HG02973 (cell line): ENCODE measurements at regions not wholly inside any gene's neighbourhood (a gene's known extent, or its start where the extent isn't known, plus 50 kb on each side); places are given as distances from the start of the nearest gene placed in this dataset.
"Not testable (repeated sequence)": the region's sequence is repeated elsewhere in the genome, so short reads cannot be mapped to it uniquely, and the experiment has no call there.

Experiments used
- ATAC-seq: cut with Tn5 transposase; IDR thresholded peaks from one replicate; pipeline ENCODE4 v1.9.1; 2021; ENCODE audit warnings: moderate library complexity; ENCODE audit not compliant: unreplicated experiment

DNA sequence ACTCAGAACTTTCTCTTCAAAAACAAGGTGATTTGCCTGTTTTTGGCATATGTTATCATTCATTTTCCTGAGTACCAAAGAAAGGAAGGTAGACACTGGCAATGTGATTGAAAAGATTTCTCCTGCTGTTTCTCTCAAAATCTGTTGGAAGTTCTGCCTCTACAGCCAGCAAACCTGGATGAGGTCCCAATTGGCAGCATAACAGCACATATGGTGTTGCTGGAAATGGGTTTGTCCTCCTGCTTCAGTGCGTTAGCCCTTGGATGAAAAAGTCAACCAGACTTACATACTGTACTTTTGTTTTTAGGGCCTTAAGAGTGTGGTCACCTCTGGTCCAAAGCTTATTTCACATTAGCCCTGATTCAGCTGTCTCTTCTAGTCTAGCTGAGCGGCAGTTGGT lies 237.6 kb upstream of the MME start:
- no peak for ATAC-seq

DNA sequence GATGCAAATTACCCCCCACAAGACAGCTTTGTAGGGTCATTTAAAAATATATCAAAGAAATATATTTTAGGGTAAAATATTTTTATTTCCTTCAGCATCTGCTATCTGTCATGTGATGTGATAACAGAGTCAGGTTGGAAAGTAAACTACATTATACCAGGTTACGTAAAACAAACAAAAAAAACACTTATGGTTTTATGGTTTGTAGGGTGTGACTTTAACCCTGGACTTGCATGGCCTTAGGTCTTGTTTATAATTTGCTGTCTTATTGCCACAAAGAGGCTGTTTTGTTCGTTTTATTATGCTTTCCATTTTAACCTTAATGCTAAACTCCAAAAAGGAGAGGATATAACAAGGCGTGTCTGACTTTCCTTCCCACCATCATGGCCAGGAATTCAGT lies 244.5 kb upstream of the MME start:
- ATAC-seq, result no peak

GRCh38 chr3:154834831-154835230 lies 245.3 kb upstream of the MME start:
- ATAC-seq, result not testable (repeated sequence)

- ATAC-seq, result no peak
Observed at GRCh38 chr3:154829929-154830328, 250.2 kb upstream of the MME start.

DNA sequence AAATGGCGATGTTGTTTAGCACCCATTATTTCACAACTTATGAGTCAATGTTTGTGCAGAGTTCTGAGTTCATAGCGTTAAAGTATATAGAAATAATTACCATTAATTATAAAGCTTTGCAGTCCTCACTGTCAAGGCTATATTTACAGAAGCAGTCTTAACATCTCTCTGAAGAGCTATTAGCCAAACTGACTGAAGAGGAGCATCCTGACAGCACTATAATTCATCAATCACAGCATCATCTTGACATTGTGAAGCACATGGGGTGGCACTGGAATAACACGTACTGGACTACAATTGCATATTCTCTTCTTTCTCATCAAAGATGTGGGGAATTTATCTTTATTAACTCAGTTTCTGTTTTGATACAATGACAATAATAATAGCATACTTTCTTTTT lies 260.6 kb upstream of the MME start:
- no peak for ATAC-seq

GRCh38 chr3:154818676-154819255 lies 261.4 kb upstream of the MME start:
- ATAC-seq, result no peak

DNA sequence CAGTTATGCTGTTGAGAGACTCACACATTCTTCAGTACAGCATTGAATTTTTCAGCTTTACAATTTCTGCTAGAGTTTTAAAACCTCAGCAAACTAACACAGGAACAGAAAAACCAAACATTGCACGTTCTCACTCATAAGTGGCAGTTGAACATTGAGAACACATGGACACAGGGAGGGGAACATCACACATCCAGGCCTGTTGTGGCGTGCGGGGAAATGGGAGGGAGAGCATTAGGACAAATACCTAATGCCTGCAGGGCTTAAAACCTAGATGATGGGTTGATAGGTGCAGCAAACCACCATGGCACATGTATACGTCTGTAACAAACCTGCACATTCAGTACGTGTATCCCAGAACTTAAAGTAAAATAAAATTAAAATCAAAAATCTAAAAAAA lies 270.1 kb upstream of the MME start:
- ATAC-seq, result not testable (repeated sequence)

GRCh38 chr3:154801729-154802128 lies 278.4 kb upstream of the MME start:
- ATAC-seq, result no peak

- ATAC-seq, result no peak
Observed at GRCh38 chr3:154799800-154800199, 280.3 kb upstream of the MME start.

DNA sequence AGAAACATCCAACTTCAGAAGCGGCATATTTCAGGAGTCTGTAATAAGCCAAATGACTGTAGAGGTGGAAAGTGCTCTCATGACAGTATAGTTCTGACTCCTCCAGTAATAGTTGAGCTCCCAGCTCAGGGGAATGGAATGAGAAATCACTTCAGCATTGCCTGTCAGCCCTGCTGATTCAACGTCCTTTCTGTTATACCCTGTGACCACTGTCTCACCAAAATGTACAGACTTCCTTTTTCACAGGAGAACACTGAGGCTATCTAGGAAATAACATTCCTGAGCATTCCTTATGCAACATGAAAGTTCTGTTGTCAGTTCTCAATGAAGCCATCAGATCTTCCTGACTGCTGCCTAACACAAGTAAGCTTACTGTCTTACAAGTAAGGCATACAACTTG lies 284.5 kb upstream of the MME start:
- ATAC-seq, result no peak

- no peak for ATAC-seq
Observed at GRCh38 chr3:154794814-154795445, 285.2 kb upstream of the MME start.

DNA sequence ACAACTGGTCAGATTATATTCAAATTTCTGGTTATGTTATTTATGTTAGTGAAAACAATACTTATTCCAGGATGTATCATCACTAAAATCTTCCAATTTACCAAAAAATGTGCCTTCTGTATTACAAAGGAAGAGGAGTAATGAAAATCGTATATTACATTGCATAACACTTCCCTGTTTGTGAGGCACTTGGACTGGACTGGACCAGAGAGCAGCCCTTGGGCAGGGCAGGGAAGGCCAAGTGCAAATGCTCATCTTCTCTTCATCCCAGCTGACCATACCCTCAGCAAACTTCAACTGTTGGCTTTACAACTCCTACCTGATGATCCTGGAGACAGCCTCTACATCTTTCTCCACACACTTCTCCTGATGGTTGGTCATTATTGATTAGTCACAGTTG lies 285.7 kb upstream of the MME start:
- ATAC-seq, result no peak

DNA sequence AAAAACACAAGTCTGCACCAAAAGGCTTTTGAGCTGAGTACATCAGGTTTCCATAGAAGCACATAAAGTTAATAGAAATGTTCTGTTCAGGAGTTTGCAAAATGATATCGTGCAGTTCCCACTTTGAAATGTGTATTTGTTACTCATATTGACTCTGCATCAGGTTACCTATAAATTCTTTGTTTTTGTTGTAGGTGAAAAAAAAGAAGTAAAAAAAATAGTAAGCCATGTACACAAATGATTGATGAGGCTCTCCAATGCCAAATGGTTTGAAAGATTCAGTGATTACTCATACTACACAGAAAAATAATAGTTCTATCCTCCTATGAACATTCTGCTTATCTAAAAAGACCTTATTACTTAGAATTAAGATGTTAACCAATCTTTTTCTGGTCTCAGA lies 287.3 kb upstream of the MME start:
- no peak for ATAC-seq

DNA sequence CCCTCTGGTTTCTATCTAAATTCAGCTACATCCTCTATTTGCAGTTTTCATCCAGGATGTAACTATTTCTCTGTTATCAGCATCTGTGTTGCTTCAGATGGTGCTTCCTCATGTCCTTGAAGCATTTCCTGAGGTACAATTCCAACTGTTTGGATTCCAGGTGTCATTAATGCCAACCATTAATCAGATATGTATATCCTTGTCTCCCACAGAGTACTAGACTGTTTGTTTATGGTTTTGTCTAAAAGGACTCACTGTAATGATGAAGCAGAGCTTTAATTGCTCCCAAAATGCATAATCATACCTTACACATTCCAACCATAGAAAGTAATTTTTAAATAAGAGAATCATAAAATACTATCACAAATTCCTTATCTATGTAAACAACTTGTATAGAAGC lies 288.5 kb upstream of the MME start:
- ATAC-seq, result no peak

DNA sequence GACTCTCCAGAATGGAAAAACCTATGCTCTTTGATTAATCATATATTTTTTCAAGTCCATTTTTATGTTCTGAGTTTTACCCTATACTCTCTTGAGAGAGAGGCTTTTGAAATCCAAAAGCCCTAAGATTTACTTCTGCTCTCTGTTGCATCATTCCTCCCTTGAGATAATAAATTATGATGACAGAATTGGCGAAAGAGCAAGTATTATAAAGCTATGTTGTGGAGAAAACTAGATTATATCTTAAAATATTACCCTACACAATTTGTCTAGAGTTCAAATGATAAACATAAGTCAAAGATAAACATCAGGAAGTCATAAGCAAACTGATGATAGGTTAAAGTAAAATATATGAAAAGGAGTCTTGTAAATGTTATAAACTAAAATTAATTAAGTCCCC lies 293.4 kb upstream of the MME start:
- no peak for ATAC-seq

GRCh38 chr3:154783521-154783931 lies 296.6 kb upstream of the MME start:
- no peak for ATAC-seq

DNA sequence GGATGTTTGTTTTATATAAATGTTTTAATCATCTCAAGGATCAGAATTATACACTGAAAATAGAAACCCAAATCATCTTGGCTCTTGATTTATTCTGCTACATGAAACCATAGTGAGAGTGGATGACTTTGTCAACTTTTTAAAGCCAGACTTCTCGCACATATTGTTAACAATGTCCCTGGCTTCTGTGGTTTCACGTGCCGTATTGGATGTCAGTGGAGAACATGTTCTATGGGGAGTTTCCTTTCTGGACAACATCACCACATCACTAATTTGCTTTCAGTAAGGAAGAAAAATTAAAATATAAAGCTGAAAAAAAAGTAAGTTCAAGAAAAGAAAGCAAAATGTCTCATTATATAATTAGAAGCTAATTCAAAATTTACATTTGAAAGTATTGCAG lies 297.1 kb upstream of the MME start:
- no peak for ATAC-seq

- no peak for ATAC-seq
Observed at GRCh38 chr3:154782151-154782550, 298.0 kb upstream of the MME start.

GRCh38 chr3:154781595-154781994 lies 298.5 kb upstream of the MME start:
- no peak for ATAC-seq

- no peak for ATAC-seq
Observed at GRCh38 chr3:154780263-154780662, 299.9 kb upstream of the MME start.

DNA sequence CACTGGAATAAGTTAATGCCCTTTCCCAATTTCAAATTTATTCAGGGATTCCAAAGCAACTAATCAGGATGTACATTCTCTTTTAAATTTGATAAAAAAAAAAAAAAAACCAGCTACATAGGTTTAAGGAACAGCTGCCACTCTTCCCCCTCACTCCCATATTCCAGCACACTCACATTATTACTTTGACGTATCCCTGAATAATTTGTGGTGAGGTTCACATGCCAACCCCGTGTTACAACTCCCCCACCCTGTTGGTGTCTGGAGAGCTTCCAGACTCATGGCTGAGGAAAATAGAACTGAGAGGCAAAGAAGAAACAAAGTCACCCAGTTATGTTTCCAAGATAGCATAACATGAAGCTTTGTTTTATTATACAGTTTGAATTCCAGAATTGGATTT lies 300.5 kb upstream of the MME start:
- no peak for ATAC-seq

DNA sequence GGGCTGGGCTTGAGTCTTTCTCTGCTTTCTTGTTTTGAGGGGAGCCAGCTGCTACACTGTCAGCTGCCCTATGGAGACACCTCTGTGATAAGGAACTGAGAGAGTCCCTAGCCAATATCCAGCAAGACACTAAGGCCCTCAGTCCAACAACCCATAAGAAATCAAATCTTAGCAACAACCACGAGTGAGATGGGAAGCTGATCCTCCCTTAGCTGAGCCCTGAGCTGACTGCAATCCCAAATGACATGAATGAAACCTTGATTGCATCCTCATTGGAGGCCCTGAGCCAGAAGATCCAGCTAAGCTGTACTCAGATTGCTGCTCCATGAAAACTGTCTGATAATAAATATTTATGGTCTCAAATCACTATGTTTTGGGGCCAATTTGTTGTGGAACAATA lies 302.1 kb upstream of the MME start:
- no peak for ATAC-seq

- no peak for ATAC-seq
Observed at GRCh38 chr3:154776549-154777225, 303.4 kb upstream of the MME start.
